Daoy (cell line): ENCODE measurements at regions not wholly inside any gene's neighbourhood (a gene's known extent, or its start where the extent isn't known, plus 50 kb on each side); places are given as distances from the start of the nearest gene placed in this dataset.

Experiments
- DNase-seq: peaks from one replicate; pipeline ENCODE4 v3.0.0-alpha.2; 2015; ENCODE audit warnings: low read depth

DNA sequence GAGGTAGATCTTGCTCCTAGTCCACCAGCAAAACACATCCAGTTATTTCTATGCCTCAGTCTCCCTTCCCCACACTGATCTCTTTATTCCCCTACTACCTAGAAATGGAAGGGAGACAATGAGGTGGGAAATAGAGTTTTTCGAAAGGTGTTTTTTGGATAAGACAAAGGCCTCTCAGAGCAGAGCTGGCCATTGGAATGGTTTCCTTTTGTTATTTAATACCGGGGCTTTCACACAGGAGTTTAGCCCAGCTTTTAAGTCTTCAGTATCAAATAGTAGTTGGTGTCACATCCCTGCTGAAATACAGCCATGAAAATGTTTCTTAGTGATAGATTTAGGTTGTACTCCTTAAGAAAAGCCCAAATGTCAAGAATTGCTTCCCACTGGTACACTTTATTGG lies 65.4 kb upstream of the B3GAT1 start:
- DNase-seq: no peak

DNA sequence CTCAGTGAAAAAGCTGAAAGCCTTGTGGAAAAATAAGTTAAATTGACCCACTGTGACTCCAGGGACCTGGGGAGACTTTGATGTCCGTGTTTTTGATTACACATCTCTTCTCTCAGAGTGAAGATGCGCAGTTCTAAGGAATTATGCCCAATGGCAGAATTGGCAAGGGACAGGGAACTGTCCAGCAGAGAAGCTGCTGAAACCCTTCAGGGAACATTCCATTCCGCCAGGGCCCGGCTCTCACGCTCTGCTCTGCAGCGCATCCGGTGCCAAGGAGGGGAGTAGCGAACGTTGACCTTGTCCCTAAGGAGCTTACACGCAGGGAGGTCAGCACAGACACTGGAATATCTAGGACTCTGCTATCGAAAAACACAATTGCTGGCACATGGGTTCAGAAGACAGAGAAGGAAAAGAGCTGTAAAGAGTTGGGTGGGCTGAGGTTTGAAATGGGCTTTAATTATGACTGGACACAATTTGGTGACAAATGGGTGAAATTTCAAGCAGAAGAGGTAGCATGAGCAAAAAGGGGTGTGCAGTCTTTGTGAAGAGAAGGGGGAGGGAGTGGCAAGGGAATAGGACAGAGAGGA lies 64.5 kb upstream of the B3GAT1 start:
- DNase-seq: peak; percentile 28

DNA sequence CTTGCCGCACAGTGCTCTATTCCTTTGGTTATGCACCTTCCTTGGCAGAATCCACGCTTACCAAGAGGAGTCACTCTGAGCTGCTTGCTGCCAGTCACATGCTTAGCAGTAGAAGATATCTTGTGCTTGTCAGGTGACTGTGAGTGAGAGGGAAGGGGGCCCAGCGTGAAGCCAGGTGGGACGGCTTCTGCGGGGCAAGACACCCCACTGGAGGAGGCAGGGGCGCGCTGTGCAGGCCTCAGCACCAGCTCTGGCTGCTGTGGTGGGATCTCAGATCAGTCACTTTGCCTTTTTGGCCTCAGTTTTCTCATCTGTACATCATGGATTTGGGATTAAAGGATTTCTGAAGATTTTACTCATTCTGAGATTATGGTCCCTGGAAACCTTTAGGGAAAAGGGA lies 63.9 kb upstream of the B3GAT1 start:
- DNase-seq: no peak

DNA sequence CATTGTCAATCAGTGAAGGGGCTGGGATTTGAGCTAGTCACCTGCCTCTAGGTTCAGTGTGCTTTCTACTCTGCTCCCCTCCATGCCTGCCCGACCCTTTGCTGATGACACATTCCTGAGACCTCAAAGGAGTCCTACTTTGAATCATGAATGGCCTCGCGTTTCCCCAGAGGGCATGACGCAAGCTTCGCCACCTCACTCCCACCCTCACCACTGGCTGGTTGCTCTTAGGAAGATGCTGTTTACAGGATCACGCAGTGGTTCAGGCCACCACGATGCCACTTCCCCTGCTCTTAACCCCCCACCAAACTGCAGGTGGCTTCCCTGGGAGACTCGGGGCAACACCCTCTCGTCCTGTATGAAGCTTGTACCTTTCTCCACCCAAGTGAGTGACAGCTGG lies 62.9 kb upstream of the B3GAT1 start:
- DNase-seq: no peak

DNA sequence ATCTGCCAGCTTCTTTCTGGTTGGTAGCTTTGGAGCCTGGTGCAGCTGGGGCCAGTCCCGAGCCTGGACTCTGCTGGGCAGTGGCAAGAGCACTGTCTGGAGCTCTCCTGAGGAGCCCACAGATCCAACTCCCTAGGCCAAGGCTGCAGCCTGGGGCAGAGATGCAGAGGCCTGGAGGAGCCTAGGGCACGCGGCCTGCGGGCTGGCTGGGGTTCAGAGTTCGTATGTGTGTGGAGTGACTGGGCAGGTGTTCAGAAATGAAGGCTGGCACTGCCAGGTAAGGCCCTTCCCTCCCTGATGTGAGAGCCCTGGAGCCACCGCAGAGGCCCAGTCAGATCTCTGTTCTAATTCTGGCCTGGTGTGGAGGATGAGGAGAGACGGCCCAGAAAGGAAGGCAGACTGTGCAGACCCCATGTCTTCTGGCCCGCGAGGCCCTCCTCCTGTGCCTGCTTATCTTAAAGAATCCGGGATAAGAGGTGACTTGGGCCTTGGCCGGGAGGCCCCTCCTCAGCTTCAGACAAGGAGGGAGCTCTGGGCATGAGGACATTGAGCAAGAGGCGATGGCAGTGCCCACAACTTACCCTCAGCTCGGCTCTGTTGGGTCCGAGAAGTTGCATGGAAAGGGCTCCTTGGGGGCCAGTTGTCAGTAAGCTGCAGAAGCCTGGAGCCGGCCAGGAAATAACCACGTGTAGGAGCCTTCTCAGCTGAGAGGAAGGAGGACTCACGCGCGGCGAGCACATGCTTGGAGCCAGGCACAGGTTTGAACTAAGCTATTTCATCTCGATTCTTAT lies 62.2 kb upstream of the B3GAT1 start:
- DNase-seq: no peak

DNA sequence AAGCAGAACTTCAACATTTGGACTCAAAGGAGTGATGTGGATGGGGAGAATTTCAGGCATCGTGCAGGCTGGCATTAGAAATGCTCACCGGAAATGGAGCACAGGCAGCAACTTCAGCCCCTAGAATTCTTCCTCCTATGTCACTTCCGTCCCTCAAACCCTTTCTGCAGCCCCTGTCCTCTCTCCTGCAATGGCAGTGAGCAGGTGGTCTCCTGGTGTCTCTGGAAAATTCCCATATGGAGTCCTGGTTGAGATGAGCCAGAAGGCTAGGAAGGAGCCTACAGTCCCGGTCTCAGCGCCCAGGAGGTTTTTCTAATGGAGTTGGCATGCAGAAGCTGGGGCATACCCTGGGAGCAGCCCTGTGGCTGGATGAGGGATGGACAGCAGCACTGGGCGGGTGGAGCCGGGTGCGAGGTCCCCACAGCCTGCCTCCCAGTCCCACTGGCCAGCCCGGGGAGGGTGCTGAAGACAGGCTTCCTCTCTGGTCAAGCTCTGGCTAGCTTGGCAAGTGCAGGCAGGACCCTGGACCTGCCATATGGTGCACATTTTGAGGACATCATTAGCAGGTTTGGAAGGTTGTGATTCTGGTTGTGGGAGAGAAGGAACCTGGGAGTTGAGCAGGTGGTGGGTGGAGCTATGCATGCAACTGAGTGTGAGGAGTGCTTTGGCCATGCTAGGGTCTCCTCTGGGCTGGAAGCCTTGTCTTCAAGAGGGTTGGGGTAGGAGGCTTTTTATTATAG lies 59.8 kb upstream of the B3GAT1 start:
- no peak for DNase-seq

DNA sequence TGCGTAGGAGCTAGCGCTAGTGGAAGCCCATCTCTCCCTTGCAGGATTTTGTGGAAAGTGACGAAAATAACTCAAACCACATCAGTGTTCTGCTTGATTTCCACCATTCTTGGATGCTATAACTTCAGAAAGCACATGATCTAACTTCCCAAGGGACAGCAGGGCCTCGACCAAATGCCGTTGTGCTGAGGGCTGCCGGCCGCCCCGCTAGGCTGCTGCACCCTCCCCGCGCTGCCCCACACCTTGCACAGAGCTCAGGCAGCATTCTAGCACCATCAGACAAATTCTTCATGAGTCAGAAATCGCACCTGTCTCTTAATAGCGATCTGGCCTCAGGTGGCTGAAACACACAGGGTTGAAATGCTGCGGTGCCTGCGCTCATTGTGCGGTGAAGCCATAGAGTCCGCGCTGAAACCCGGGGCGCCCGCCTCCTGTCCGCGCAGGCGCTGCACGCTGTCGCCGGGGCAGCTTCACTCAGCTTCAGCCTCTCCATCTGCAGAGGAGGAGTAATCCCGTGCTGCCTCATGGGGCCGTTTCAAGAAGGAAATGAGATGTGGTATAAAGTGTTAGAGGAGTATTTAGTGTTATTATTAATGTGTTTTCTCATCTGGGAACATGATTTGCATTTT lies 59.2 kb upstream of the B3GAT1 start:
- peak; percentile 34 for DNase-seq

DNA sequence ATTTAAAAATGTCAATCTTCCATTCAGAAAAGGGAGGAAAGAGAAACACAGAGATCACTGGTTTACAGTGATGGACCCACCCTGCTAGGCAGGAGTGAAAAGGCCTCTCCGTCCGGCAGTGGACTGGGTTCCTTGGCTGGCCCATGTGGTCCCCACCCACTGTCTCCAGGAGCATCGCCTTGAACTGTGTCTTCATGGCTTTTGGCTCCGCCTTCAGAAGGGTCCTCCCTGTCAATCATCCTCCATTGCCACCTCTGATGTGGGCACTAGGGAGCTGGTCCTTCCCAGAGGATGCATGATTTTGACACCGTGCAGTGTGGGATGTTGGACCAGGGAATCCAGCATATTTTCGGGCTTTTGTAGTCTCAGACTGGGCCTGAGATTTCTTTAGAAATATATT lies 58.2 kb upstream of the B3GAT1 start:
- DNase-seq: no peak

DNA sequence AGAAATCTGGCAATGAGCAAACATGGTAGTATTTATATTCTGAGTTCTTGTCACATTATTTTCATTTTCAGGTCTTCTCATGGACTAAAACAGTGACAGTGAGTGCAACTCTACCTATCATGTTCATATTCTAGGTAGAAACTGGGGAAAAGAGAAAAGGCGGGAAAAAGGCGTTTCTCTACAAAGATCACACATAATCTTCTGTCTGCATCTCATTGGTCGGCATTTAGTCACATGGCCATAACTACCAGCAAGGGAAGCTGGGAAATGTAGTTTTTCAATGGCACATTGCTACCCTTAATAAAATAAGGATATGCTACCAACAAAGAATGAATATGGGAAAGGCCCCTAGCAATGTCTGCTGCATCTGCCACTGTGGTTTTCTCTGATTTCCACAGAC lies 57.6 kb upstream of the B3GAT1 start:
- DNase-seq: peak; percentile 37

DNA sequence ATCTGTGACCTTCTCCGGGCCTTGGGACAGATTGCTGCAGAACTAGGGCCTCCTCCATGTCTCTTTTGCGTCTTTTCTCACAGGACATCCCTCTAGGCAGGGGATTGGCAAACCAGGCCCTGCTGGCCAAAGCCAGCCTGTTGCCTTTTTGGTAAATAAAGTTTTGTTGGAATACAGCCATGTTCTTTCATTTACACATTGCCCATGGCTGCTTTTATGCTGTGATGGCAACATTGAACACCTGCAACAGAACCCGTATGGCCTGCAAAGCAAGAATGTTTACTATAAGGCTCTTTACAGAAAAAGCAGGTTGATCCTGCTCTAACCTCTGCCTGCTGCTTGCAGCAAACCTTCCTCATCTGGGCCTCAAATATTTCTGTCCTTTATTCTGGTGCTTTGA lies 56.8 kb upstream of the B3GAT1 start:
- DNase-seq: no peak

DNA sequence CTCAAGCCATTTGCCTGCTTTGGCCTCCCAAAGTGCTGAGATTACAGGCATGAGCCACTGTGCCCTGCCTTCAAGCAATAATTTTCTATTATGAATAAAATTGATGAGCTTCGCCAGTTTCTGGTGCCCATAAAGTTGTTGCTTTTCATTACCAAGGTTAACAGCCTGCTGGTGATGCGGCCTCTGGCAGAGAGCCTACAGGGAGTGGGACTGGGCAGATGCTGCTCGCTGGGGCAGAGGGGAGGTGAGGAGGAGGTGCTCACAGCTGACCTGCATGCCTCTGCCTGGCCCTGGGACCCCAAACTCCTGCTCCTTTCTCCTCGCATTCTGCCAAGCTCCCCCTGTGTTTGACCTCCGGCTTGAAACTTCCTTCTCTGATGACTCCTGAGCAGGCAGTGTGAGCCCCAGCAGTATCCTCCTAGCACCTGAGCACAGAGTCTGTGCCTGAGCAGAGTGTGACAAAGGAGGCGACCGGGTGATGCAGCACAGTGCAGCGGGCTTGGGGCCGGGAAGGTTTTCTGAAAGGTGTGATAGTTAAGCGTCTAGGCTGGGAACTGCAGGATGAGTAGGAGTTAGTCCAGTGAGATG lies 56.1 kb upstream of the B3GAT1 start:
- no peak for DNase-seq

DNA sequence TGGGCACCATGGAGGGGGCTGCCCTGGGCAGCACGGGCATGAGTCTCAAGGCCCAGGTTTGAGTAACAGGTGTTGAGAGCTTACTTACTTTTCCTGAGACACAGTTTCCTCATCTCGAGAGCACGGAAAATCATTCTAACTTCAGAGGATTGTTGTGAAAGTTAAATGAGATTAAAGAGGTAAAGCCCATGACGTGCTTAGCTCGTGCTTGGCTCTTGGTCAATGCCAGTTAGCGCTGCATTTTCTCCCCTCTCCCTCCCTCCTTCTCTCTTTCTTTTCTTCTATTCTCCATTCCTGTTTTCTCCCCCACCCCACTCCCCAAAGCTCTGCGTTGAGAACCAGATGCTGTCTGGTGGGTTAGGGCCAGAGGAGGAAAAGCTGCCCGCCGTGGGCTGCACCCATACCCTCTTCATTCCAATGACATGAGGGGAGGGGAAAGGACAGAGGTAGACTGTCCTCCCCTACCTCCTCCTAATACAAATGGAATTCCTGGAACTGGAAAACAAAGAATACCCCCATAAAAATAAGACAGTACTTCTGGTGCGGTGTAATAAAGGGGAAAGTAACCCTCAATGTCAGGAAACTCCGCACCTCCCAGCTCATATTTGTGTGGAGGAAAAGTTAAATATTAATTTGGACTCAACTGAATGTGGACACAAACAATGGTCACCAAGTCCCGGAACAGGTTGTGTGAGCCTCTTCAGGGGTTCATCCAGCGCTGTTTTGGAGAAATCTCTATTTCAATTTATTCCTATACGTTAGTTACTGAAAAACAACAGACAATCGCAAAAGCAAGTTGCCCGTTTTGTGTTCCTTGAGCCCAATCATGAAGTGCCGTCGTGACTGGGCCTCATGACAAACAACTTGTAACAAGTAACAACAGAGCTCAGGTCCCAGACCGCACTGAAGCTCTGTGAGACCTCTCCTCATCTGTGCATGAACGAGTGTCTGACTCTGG lies 54.8 kb upstream of the B3GAT1 start:
- DNase-seq: no peak

DNA sequence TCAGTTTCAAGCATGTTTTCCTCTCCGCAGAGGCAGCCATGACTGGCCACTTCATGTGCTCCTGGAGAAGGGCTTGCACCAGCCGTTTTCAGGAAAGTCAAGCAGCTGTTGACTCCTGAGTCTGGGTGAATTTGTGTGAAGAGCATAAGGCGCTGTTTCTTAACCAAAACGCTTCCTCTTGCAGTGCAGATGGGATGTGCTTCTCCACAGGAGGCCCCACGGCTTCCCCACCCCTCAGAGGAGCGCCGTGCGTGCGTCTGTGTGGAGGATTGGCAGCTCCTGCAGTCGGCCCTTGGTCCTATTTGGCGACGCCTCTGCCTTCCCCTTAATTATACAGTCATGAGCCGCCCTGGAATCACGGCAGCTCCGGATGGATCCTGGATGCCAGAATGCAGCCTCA lies 54.1 kb upstream of the B3GAT1 start:
- no peak for DNase-seq

DNA sequence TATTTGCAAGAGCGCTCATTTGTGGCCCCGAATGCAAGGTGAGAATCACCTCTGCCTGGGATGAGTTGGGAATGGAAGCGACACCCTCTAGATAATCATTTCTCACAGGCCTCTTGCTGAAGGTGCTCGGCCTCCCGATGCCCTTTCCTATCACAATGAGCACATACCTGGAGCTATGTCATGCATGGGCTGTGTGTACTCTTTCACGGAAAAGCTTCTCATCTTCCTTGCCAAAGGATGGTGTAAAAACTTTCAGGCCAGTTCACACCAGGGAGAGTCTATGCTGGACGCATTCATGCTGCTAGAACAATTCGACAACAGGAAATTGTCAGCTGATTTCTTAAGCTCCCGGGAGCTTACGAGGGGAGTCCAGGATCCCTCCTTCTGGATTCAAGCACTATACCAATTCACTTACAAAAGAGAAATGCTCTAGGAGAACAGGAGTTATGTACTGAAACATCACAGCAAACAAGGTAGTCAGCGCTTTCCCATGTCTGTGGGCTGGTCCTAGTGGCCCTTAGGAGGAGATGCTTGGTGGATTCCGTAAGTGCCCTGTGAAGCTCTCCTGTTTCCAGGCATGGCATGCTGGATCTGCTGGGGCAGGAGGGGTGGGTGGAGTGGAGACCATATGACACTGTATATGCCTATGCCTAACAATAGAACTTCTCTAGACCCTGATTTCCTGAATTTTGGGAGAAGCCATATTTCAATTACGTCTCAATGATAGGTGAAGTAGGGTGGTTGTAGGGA lies 53.1 kb upstream of the B3GAT1 start:
- no peak for DNase-seq

DNA sequence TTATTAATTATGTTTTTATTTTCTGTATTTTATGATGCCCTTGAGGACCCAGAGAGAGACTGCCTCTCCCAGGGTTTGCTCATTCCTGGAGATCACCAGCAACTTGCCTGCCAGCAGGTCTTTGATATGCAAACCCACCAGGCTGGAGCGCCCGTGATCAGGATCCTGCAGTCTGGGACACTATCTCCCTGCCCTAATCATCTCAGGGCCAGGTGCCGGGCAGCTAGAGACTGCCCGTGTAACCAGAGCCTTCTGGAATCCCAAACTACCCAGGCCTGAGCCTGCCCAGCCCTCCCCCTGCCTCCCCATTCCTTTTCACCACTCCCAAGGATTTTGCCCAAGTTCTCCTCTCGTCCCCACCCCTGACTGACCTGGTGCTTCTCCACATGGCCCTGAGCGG lies 52.2 kb upstream of the B3GAT1 start:
- DNase-seq: no peak

DNA sequence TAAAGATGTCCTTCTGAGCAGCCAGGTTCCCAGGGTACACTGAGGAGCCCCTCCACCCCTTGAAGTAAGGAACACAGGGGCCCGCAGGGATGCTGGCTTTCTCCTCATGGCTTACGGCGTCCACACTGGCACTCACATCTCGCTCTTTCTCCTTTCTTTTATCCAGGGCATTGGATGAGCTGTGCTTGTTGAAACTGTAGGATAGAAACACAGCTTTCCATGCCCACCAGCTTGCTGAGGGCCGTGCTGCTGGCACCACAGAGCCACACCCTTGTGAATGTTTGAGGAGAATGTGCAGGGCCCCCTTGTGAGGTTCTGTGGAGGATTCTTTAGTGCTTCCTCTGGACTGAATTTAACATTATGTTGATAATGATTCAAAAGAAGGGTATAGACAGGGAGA lies 51.7 kb upstream of the B3GAT1 start:
- DNase-seq: no peak
